ENCODE measurements at regions not wholly inside any gene's neighbourhood (a gene's known extent, or its start where the extent isn't known, plus 50 kb on each side); places are given as distances from the start of the nearest gene placed in this dataset.

DNA sequence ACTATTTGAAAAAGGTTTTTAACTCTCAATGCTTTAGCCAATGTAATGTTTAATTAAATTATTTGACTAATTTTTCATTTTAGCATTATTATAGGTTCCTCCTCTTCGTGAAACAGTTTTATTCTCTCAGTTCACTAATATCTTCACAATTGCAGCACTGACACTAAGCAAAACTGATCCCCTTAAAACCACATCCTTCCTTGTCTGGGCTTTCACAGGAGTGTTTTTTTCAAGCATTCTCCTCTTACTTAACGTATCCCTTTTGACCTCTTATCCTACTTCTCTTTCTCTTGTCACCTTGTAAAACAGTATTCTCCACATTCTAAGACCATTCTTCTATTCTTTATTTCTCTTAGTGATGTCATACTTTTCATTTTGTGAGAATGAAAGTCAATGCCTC lies 112.8 kb downstream of the DSC3 start:
- no peaks in the 10 kb centered on the region for H3K4me1 ChIP-seq (ENCODE audit: insufficient read depth, low read length)
- no peaks in the 10 kb centered on the region for H3K9me3 ChIP-seq (ENCODE audit: low read depth, low read length)
- H3K27me3 ChIP-seq (ENCODE audit: insufficient read depth, low read length): no peaks in the 10 kb centered on the region
- no peak overlapping the region for H3K4me3 ChIP-seq (ENCODE audit: low read length)

DNA sequence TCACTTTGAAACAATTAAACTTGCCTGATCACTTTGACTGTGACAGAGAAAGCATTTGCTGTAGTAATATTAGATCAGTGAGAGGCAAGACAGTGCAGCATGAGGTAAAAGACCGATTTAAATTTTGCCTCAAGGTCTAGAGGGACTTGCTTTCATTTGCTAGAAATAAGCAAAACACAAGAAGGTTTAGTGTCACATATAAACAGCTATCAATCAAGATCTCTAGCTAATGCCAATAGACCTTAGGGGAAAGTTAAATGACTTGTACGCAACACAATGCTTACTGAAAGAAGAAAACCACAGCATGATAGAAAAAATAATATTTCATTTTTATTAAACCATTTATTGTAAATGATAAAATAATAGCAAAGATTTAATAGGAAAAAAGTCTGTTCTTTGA lies 113.5 kb downstream of the DSC3 start:
- Histone ChIP-seq H3K9me3 (ENCODE audit: low read depth, low read length) (no peaks in the 10 kb centered on the region), H3K4me1 (ENCODE audit: insufficient read depth, low read length) (no peaks in the 10 kb centered on the region), H3K27me3 (ENCODE audit: insufficient read depth, low read length) (no peaks in the 10 kb centered on the region), H3K4me3 (ENCODE audit: low read length) (no peak overlapping the region)

DNA sequence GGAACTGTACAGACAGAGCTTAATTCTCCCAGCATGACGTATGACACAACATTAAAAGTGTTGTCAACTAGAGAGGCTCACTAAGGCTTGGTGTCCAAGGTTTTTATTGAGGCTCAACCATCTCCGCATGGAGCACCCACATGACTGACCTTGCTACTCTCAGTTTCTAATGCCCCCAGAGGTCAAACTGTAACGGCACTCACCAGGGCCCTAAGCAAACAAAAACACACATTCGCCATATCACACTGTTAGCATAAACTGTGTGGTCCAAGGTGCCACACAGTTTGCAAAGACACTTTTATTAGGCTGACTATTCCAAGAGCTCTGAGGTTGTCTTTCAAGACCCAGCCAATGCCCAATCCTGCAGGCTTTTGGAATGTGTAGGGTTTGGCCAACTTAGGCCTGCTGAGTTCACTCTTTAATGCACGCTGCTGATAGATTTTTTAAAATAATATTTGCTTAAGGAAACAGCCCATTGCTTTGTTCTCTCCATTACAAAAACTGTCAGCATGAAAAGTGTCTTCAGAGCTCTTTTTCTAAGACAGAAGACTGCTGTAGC lies 114.9 kb downstream of the DSC3 start:
- no peaks in the 10 kb centered on the region for H3K27me3 ChIP-seq (ENCODE audit: insufficient read depth, low read length)
- no peaks in the 10 kb centered on the region for H3K4me1 ChIP-seq (ENCODE audit: insufficient read depth, low read length)
- H3K9me3 ChIP-seq (ENCODE audit: low read depth, low read length): no peaks in the 10 kb centered on the region
- no peak overlapping the region for H3K4me3 ChIP-seq (ENCODE audit: low read length)

DNA sequence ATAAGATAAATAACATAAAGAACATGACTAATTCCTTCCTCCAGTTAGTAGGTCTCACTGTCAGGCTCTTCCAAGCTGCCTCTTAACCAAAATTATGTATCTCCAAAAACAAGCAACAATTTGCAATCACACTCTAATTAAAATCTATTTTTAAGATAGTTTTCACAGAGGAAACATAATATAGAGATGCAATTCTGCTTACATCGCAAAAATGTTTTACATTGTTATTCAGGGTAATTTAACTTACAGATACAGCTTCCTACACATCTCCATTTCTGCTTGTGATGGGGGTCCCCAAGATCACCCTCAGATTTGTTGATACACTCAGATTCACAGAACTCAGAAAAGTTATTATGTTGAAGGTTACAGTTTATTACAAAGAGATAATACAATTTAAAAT lies 115.5 kb downstream of the DSC3 start:
- Histone ChIP-seq H3K27me3 (ENCODE audit: insufficient read depth, low read length) (no peaks in the 10 kb centered on the region), H3K4me1 (ENCODE audit: insufficient read depth, low read length) (no peaks in the 10 kb centered on the region), H3K9me3 (ENCODE audit: low read depth, low read length) (no peaks in the 10 kb centered on the region), H3K4me3 (ENCODE audit: low read length) (no peak overlapping the region)

DNA sequence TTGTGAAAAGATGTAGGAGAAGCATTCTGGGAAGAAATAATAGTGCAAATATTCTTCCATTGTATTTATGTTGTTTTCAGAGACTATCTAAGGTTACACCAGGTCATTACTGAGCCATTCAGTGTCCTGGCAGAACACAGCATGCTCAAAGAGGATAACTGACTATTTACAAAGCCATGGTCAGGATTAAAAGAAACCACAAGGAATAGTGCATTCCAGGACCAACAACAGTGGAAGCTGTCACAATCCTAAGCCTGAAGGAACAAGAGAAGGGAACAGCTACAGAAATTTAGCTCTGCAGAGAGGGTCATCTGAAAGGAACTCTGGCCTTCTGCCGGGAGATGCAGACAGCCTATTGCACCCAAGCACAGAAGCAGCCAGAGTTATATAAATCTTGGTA lies 116.7 kb downstream of the DSC3 start:
- H3K4me3 ChIP-seq (ENCODE audit: low read length): no peak overlapping the region

DNA sequence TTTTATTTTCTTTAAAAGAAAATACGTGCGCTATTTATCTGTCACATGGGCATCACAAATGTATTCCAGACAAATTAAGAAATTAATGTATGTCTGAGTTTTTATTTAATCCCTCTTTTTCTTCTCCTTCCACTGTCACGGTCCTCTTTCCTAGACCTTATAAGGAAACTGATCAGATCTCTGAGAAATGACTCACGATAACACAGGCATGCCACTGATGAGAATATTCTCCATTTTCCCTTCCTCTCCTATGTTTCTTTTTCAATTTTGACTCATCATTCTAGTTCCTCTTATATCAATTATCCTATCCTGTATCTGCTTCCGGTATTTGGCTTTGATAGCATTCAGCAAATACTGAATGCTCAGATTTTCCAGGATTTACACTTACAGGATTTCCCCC lies 121.8 kb downstream of the DSC3 start:
- Histone ChIP-seq H3K4me1 (ENCODE audit: insufficient read depth, low read length) (no peaks in the 10 kb centered on the region), H3K4me3 (ENCODE audit: low read length) (no peak overlapping the region), H3K27me3 (ENCODE audit: insufficient read depth, low read length) (no peaks in the 10 kb centered on the region), H3K9me3 (ENCODE audit: low read depth, low read length) (no peaks in the 10 kb centered on the region)

More for the DNA sequence above, 116.7 kb downstream of the DSC3 start:
- Histone ChIP-seq H3K9me3 (ENCODE audit: low read depth, low read length) (no peaks in the 10 kb centered on the region), H3K4me1 (ENCODE audit: insufficient read depth, low read length) (no peaks in the 10 kb centered on the region), H3K27me3 (ENCODE audit: insufficient read depth, low read length) (no peaks in the 10 kb centered on the region)

DNA sequence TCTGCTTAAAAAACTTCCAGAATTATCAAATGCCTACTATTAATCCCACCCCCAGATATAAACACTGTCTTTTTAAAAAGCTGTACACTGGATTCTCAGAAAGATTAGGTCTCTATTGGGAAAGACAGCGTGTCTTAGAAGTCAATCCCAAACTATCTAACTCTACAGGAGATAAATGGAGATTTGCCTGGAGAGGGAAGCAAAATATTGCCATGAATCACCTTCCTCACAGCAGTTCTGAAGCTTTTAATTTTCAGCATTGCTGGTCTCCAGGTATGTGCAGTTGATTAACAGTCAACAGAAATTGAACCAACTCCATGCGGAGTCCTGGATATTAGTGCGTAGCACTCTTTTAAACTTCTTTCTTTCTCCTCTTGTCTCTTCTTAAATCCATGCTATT lies 122.2 kb downstream of the DSC3 start:
- Histone ChIP-seq H3K9me3 (ENCODE audit: low read depth, low read length) (no peaks in the 10 kb centered on the region), H3K27me3 (ENCODE audit: insufficient read depth, low read length) (no peaks in the 10 kb centered on the region), H3K4me3 (ENCODE audit: low read length) (no peak overlapping the region), H3K4me1 (ENCODE audit: insufficient read depth, low read length) (no peaks in the 10 kb centered on the region)

DNA sequence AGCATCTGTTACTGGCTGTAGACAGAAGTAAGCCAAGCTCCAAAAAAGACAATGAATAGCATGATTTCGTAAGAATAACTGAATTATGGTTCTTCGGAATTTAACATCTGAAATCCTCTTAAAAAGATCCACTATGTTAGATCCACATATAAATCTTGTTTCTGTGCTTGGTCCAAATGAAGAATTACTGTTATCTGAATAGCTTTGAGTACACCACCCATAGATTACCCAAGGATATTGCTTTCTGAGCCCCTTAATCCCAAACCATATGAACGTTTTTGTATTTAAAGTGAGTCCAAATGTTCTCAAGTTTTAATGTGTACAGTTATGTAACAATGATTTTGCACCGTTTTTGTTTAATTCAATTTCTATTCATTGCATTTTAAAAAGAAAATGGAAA lies 124.9 kb downstream of the DSC3 start:
- Histone ChIP-seq H3K9me3 (ENCODE audit: low read depth, low read length) (no peaks in the 10 kb centered on the region), H3K27me3 (ENCODE audit: insufficient read depth, low read length) (no peaks in the 10 kb centered on the region), H3K4me3 (ENCODE audit: low read length) (no peak overlapping the region), H3K4me1 (ENCODE audit: insufficient read depth, low read length) (no peaks in the 10 kb centered on the region)

DNA sequence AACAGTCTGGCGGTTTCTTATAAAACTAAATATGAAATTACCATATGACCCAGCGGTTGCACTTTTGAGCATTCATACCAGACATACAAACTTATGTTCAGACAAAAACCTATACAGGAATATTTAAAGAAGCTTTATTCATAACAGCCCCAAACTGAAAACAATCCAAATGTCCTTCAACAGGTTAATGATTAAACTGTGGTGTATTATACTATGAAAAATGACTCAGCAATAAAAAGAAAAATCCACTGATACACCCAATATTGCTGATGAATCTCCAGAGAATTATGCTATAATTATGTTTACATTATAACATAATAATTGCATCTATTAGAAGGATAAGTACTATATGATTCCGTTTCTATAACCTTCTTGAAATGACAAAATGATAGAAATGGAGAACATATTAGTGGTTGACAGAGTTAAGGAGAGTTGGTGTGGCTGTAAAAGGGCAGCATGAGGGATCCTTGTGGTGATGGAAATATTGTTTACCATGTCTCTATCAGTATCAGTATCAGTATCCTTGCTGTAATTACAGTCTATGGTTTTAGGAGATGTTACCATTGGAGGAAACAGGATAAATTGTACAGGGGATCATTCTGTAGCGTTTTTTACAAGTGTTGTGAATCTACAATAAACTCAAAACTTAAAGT lies 127.1 kb downstream of the DSC3 start:
- Histone ChIP-seq H3K4me1 (ENCODE audit: insufficient read depth, low read length) (no peaks in the 10 kb centered on the region), H3K9me3 (ENCODE audit: low read depth, low read length) (no peaks in the 10 kb centered on the region), H3K4me3 (ENCODE audit: low read length) (no peak overlapping the region), H3K27me3 (ENCODE audit: insufficient read depth, low read length) (no peaks in the 10 kb centered on the region)

DNA sequence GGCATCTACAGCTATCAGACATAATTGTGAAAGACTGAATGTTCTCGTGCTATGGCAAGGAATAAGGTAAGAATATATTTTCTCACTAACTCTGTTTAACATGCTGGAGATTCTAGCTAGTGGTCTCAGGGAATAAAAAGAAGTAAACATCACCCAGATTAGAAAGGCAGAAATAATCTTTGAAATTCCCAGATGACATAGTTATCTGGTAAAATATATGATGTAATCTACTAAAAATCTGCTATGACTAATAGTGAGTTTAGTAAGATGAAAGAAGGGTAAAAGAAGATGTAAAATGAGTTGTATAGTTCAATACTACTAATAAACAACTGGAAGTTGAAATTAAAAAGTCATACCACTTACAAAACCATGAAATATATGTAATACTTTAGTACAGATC lies 134.2 kb downstream of the DSC3 start:
- Histone ChIP-seq H3K4me1 (ENCODE audit: insufficient read depth, low read length) (no peaks in the 10 kb centered on the region), H3K9me3 (ENCODE audit: low read depth, low read length) (no peaks in the 10 kb centered on the region), H3K27me3 (ENCODE audit: insufficient read depth, low read length) (no peaks in the 10 kb centered on the region), H3K4me3 (ENCODE audit: low read length) (no peak overlapping the region)

DNA sequence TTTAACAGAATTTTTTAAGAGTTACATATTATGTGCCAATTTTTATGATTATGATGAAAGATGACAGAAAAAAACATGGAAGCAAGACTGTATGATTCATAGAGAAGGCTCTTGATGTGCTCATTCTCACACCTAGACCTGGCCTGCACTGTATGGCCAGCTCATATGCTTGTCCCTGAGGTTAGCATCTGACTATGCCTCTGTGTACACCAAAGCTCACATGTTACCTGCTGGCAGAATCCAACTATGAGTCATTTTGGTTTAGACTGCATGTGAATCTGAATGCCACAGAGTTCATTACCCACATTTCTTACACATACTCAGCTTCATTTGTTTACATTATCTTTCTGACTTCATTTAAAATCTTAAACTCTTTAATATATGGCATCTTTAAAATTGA lies 139.0 kb downstream of the DSC3 start:
- no peak overlapping the region for H3K4me3 ChIP-seq (ENCODE audit: low read length)
- no peaks in the 10 kb centered on the region for H3K9me3 ChIP-seq (ENCODE audit: low read depth, low read length)
- H3K27me3 ChIP-seq (ENCODE audit: insufficient read depth, low read length): no peaks in the 10 kb centered on the region
- no peaks in the 10 kb centered on the region for H3K4me1 ChIP-seq (ENCODE audit: insufficient read depth, low read length)

DNA sequence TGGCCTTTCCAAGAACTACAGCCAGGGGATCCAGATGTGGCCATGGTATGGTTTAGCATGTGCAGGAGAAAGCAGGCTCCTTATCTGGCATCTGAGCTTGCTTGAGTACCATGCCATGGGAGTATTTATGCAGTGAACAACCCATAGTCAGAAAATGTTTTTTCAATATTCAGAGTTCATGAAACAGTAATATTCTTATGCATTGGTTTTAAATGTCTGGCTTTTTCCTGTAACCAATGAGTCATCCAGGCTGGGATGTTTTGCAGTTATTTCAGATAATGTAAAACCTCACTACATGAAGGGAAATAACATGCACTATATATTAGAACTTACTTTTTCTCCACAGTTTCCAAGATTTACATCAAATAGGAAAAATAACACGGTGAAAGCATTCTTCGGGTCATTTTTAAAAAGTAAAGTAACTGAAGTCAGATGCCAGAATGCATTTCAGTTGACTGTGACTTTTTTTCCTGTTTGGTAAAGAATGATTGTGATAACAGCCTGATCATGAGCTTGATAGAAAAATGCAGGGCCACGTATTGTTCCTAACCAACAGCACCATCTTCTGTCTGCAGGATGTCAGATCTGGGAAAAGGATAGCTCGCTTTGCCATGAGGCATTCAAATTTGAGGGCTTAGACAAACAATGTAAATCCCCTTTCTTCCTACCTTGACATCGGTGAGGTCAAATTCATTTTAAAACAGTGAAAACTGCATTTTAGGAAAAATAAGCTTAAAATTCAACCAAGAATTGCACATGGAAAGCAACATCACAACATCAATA lies 152.8 kb downstream of the DSC3 start:
- Histone ChIP-seq H3K4me1 (ENCODE audit: insufficient read depth, low read length) (no peaks in the 10 kb centered on the region), H3K27me3 (ENCODE audit: insufficient read depth, low read length) (no peaks in the 10 kb centered on the region), H3K9me3 (ENCODE audit: low read depth, low read length) (no peaks in the 10 kb centered on the region), H3K4me3 (ENCODE audit: low read length) (no peak overlapping the region)

DNA sequence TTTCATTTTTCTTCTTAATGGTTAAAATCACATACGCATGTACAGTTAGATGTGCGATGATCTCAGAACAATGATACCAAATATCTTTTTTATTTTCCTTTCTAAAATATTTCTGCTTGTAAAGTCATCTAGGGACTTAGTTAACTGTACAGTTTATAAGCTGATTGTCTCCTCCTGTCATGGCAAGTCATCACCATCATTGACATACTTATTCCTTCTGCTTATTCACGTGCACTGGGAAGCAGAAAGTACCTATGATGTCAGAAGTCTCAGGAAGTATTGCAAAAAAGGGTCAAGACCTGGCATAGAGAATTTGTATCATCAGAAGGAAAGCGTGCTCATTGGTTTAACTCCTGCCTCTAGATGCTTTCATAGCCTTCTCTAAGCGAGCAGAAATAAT lies 154.2 kb downstream of the DSC3 start:
- Histone ChIP-seq H3K4me1 (ENCODE audit: insufficient read depth, low read length) (no peaks in the 10 kb centered on the region), H3K9me3 (ENCODE audit: low read depth, low read length) (no peaks in the 10 kb centered on the region), H3K27me3 (ENCODE audit: insufficient read depth, low read length) (no peaks in the 10 kb centered on the region), H3K4me3 (ENCODE audit: low read length) (no peak overlapping the region)

DNA sequence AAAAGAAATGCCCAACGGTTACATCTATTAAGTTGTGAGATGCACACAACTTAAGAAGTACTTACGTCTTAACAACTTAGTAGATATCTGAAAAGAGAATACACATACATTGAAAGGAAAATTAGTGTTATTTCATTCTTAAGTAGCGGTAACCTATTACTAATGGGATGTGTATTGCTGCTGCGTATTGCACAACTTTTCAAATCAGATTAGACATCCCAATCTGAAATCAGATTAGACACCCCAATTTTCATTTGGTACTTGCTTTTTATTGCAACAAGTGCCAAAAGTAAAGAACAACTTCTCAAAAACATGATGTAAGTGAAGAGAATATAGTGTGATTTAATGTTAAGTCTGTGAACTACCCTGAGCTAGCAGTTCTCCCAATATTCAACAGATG lies 155.5 kb downstream of the DSC3 start:
- Histone ChIP-seq H3K27me3 (ENCODE audit: insufficient read depth, low read length) (no peaks in the 10 kb centered on the region), H3K4me1 (ENCODE audit: insufficient read depth, low read length) (no peaks in the 10 kb centered on the region), H3K4me3 (ENCODE audit: low read length) (no peak overlapping the region), H3K9me3 (ENCODE audit: low read depth, low read length) (no peaks in the 10 kb centered on the region)

DNA sequence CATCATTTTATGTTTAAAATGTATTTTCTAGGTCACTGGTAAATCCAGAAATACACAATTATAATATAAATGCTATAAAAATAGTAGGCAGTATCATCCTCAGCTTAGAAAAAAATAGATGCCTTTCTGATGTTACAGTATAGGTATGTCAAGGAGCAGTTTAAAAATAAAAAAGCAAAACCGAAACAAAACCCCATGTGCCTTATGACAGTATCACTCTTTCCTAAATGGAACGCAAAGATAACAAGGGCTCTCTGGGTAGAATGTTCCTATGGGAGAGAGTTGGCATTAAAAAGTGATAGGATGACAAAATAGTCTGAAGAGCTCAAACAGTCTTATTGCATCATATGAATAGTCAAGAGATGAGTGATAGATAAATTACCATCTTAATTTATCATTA lies 172.1 kb downstream of the DSC3 start:
- no peaks in the 10 kb centered on the region for H3K27me3 ChIP-seq (ENCODE audit: insufficient read depth, low read length)
- no peaks in the 10 kb centered on the region for H3K9me3 ChIP-seq (ENCODE audit: low read depth, low read length)
- H3K4me3 ChIP-seq (ENCODE audit: low read length): no peak overlapping the region
- H3K4me1 ChIP-seq (ENCODE audit: insufficient read depth, low read length): no peaks in the 10 kb centered on the region

DNA sequence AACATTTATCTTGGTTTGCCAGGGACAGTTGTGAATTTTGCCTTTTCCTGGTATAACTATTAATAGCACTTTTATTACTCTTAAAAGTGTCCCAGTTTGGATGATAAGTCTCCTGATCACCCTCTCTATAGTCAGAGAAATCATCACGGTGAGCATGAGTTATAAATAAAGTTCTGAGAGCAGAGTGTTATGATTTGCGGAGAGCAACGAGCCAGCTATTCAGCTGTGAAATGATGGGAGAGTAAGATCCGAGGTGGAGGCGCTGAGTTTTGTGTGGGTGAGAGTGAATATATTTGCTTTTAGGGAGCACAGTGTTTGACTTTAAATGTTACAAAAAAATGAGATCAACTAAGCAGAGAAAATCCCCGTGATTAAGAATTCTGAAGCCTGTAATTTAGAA lies 179.6 kb downstream of the DSC3 start:
- H3K4me1 ChIP-seq (ENCODE audit: insufficient read depth, low read length): no peaks in the 10 kb centered on the region
- H3K9me3 ChIP-seq (ENCODE audit: low read depth, low read length): no peaks in the 10 kb centered on the region
- no peaks in the 10 kb centered on the region for H3K27me3 ChIP-seq (ENCODE audit: insufficient read depth, low read length)
- H3K4me3 ChIP-seq (ENCODE audit: low read length): no peak overlapping the region

All from mononuclear cell (primary cell).